Nephron progenitor cell (in vitro differentiated cells): ENCODE measurements at regions not wholly inside any gene's neighbourhood (a gene's known extent, or its start where the extent isn't known, plus 50 kb on each side); places are given as distances from the start of the nearest gene placed in this dataset.

Experiments used
- DNase-seq: peaks from one replicate; pipeline ENCODE4 v3.0.0; 2021
- H3K27ac Mint-ChIP-seq: 2 replicates; pipeline ENCODE4 v1.8.0; 2021; ENCODE audit warnings: mild to moderate bottlenecking, moderate library complexity, mixed read lengths
- H3K27me3 Mint-ChIP-seq: 2 replicates; pipeline ENCODE4 v1.8.0; 2021; ENCODE audit warnings: mild to moderate bottlenecking, low read depth, mixed read lengths; ENCODE audit not compliant: poor library complexity
- H3K36me3 Mint-ChIP-seq: 2 replicates; pipeline ENCODE4 v1.8.0; 2021; ENCODE audit warnings: low read depth, mixed read lengths
- H3K4me1 Mint-ChIP-seq: 2 replicates; pipeline ENCODE4 v1.8.0; 2021; ENCODE audit warnings: mixed read lengths
- H3K4me3 Mint-ChIP-seq: 2 replicates; pipeline ENCODE4 v1.8.0; 2021; ENCODE audit warnings: mild to moderate bottlenecking, moderate library complexity, mixed read lengths
- H3K9me3 Mint-ChIP-seq: 2 replicates; pipeline ENCODE4 v1.8.0; 2021; ENCODE audit warnings: mild to moderate bottlenecking, moderate library complexity, mixed read lengths
- CTCF ChIP-seq: fragments of 200-600 bp; sonication (generic); IDR thresholded peaks from 2 replicates; pipeline ENCODE4 v1.5.0; 2021; ENCODE audit warnings: antibody characterized with exemption

GRCh38 chr22:49641770-49642313 lies 185.8 kb downstream of the BRD1 start:
- H3K36me3 Mint-ChIP-seq: no peaks in the 10 kb centered on the region
- no peaks in the 10 kb centered on the region for H3K4me1 Mint-ChIP-seq
- no peak overlapping the region for H3K27ac Mint-ChIP-seq
- TF ChIP-seq CTCF: no peak
- DNase-seq: no peak
- H3K27me3 Mint-ChIP-seq: peaks cover 14% of the 10 kb centered on the region
- no peaks in the 10 kb centered on the region for H3K9me3 Mint-ChIP-seq
- no peak overlapping the region for H3K4me3 Mint-ChIP-seq

- Mint-ChIP-seq H3K4me3 (no peak overlapping the region), H3K27me3 (peaks cover 8% of the 10 kb centered on the region), H3K27ac (no peak overlapping the region), H3K4me1 (no peaks in the 10 kb centered on the region), H3K36me3 (no peaks in the 10 kb centered on the region), H3K9me3 (no peaks in the 10 kb centered on the region)
- DNase-seq: no peak
- no peak for TF ChIP-seq CTCF
These were observed 187.1 kb downstream of the BRD1 start for GRCh38 chr22:49640366-49641095.

GRCh38 chr22:49639956-49640355 lies 187.7 kb downstream of the BRD1 start:
- no peaks in the 10 kb centered on the region for H3K9me3 Mint-ChIP-seq
- no peak for TF ChIP-seq CTCF
- DNase-seq: no peak
- H3K4me3 Mint-ChIP-seq: no peak overlapping the region
- H3K27ac Mint-ChIP-seq: no peak overlapping the region
- no peaks in the 10 kb centered on the region for H3K4me1 Mint-ChIP-seq
- H3K27me3 Mint-ChIP-seq: peaks cover 7% of the 10 kb centered on the region
- no peaks in the 10 kb centered on the region for H3K36me3 Mint-ChIP-seq

- no peaks in the 10 kb centered on the region for H3K4me1 Mint-ChIP-seq
- no peaks in the 10 kb centered on the region for H3K9me3 Mint-ChIP-seq
- no peak overlapping the region for H3K4me3 Mint-ChIP-seq
These were observed 188.9 kb downstream of the BRD1 start for GRCh38 chr22:49638788-49639187.

GRCh38 chr22:49638001-49638400 lies 189.7 kb downstream of the BRD1 start:
- Mint-ChIP-seq H3K27me3 (peaks cover 11% of the 10 kb centered on the region), H3K4me1 (no peaks in the 10 kb centered on the region), H3K36me3 (no peaks in the 10 kb centered on the region), H3K27ac (no peak overlapping the region), H3K9me3 (no peaks in the 10 kb centered on the region), H3K4me3 (no peak overlapping the region)
- no peak for DNase-seq
- no peak for TF ChIP-seq CTCF

More at GRCh38 chr22:49638788-49639187, 188.9 kb downstream of the BRD1 start:
- H3K27me3 Mint-ChIP-seq: peaks cover 11% of the 10 kb centered on the region
- H3K36me3 Mint-ChIP-seq: no peaks in the 10 kb centered on the region
- DNase-seq: no peak
- no peak overlapping the region for H3K27ac Mint-ChIP-seq
- TF ChIP-seq CTCF: no peak

- peaks cover 8% of the 10 kb centered on the region for H3K27me3 Mint-ChIP-seq
- no peak overlapping the region for H3K4me3 Mint-ChIP-seq
- no peak overlapping the region for H3K27ac Mint-ChIP-seq
- H3K9me3 Mint-ChIP-seq: no peaks in the 10 kb centered on the region
- no peak for TF ChIP-seq CTCF
- no peaks in the 10 kb centered on the region for H3K36me3 Mint-ChIP-seq
- peaks cover 6% of the 10 kb centered on the region for H3K4me1 Mint-ChIP-seq
- no peak for DNase-seq
These were observed 190.4 kb downstream of the BRD1 start for GRCh38 chr22:49637255-49637760.
